ENCODE measurements at regions not wholly inside any gene's neighbourhood (a gene's known extent, or its start where the extent isn't known, plus 50 kb on each side); places are given as distances from the start of the nearest gene placed in this dataset.

DNA sequence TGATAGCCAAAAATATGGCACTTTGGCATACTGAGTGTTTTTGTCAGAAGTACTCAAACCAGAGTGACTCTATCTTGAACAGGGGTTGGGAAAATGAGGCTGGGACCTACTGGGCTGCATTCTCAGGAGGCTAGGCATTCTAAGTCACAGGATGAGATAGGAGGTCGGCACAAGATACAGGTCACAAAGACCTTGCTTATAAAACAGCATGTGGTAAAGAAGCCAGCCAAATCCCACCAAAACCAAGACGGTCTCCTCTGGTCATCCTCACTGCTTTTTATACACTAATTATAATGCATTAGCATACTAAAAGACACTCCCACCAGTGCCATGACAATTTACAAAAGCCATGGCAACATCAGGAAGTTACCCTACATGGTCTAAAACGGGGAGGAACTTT is 985.1 kb downstream of the HACE1 start:
- no peak for TF ChIP-seq CTCF (IDR thresholded peaks at IDR 0.05; ENCODE audit: insufficient read depth, low read depth, low read length, missing control alignments)
- DNase-seq (ENCODE audit: low read depth) = no peak
- no peak overlapping the region for H3K4me3 ChIP-seq (ENCODE audit: low read depth, low read length)

GRCh38 chr6:103872678-103873077 is 987.0 kb downstream of the HACE1 start:
- TF ChIP-seq CTCF (IDR thresholded peaks at IDR 0.05; ENCODE audit: insufficient read depth, low read depth, low read length, missing control alignments) = no peak
- no peak overlapping the region for H3K4me3 ChIP-seq (ENCODE audit: low read depth, low read length)
- DNase-seq (ENCODE audit: low read depth) = no peak

DNA sequence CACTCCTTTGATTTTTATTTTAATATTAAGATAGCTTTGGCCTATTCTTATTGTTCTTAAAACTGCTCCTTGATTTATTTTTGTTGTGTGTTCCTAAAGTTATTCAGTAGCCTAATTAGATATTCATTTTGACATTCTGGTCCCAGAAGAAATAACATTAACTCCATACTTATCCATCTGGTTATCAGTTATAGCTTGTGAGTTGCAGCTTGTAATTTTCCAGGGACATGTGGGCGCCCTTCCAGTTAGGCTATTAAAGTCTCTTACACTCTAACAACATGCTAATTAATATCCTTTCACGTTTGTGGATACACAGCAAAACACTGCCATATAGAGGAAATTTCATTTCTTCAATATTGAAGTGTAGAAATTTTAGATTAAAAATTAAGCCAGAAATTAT is 987.5 kb downstream of the HACE1 start:
- DNase-seq (ENCODE audit: low read depth) = no peak
- no peak for TF ChIP-seq CTCF (IDR thresholded peaks at IDR 0.05; ENCODE audit: insufficient read depth, low read depth, low read length, missing control alignments)
- no peak overlapping the region for H3K4me3 ChIP-seq (ENCODE audit: low read depth, low read length)

DNA sequence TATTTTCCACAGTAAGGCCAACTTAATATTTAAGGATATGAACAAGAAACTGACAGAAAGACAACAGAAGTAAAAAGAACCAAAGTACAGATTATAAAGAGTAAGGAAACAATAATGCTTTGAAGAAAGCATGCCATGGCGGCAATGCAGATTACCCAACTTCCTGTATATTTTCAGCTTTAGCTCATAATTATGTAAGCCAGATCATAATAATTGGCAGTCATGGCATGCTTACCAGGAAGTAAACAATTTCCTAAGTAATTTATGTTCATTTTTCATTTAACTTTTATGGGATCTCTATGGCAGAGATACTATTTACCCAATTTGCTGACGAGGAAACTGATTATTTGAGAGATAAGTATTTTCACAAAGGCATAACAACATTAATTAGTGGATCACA is 988.7 kb downstream of the HACE1 start:
- H3K4me3 ChIP-seq (ENCODE audit: low read depth, low read length) = no peak overlapping the region
- DNase-seq (ENCODE audit: low read depth) = no peak
- no peak for TF ChIP-seq CTCF (IDR thresholded peaks at IDR 0.05; ENCODE audit: insufficient read depth, low read depth, low read length, missing control alignments)

GRCh38 chr6:103862297-103862696 is 997.4 kb downstream of the HACE1 start:
- TF ChIP-seq CTCF (IDR thresholded peaks at IDR 0.05; ENCODE audit: insufficient read depth, low read depth, low read length, missing control alignments) = no peak
- no peak overlapping the region for H3K4me3 ChIP-seq (ENCODE audit: low read depth, low read length)
- no peak for DNase-seq (ENCODE audit: low read depth)

DNA sequence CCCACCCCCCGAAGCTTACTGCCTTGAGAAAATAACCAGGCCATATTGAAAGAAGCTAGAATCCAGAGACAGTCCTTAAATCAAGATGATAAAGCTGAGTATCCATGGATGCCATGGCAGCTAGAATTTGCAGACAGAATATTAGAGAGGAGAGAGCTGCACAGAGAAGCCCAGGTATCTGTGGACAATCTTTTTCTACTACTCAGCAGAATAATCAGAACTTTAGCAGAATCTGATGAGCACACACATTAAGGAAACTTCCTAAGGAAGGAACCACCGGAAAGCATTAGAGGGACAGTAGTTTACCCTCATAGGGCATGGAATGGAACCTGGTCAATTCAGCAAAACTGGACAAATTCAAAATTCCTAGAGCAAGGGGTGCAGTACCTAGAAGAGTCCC is 1001.7 kb downstream of the HACE1 start:
- DNase-seq (ENCODE audit: low read depth) = no peak
- no peak overlapping the region for H3K4me3 ChIP-seq (ENCODE audit: low read depth, low read length)
- TF ChIP-seq CTCF (IDR thresholded peaks at IDR 0.05; ENCODE audit: insufficient read depth, low read depth, low read length, missing control alignments) = no peak

DNA sequence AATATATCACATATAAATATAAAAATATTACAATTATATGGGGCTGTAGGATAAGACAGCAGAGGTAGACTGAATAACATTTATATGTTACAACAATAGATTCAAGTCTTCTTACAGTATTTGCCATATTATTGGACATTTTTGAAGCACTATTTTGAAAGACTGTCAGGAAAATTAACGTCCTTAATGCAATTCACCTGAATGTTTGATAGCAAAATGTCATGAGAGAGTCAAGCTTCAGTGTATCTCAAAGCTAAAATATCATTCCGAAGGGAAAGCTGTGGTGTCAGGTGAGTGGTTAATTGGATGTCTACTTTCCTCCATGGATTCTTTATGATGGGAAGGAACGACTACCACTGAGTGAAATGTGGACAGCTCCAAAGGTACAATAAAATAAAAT is 1004.0 kb downstream of the HACE1 start:
- DNase-seq (ENCODE audit: low read depth) = no peak
- no peak for TF ChIP-seq CTCF (IDR thresholded peaks at IDR 0.05; ENCODE audit: insufficient read depth, low read depth, low read length, missing control alignments)
- no peak overlapping the region for H3K4me3 ChIP-seq (ENCODE audit: low read depth, low read length)
